ES-I3 (cell line): ENCODE measurements at regions not wholly inside any gene's neighbourhood (a gene's known extent, or its start where the extent isn't known, plus 50 kb on each side); places are given as distances from the start of the nearest gene placed in this dataset.

ENCODE experiments used
- H3K36me3 ChIP-seq: 2 replicates; pipeline ENCODE4 v1.6.1; 2013; ENCODE audit warnings: mild to moderate bottlenecking, low read length, control low read depth, moderate library complexity; ENCODE audit not compliant: insufficient read depth
- H3K4me1 ChIP-seq: 2 replicates; pipeline ENCODE4 v1.6.1; 2013; ENCODE audit warnings: mild to moderate bottlenecking, control low read depth, low read length; ENCODE audit not compliant: insufficient read depth
- H3K9ac ChIP-seq: 2 replicates; pipeline ENCODE4 v1.6.1; 2013; ENCODE audit warnings: low read depth, mild to moderate bottlenecking, low read length, moderate library complexity
- H3K9me3 ChIP-seq: 2 replicates; pipeline ENCODE4 v1.6.1; 2013; ENCODE audit warnings: mild to moderate bottlenecking, low read length, moderate library complexity; ENCODE audit not compliant: control insufficient read depth, insufficient read depth

DNA sequence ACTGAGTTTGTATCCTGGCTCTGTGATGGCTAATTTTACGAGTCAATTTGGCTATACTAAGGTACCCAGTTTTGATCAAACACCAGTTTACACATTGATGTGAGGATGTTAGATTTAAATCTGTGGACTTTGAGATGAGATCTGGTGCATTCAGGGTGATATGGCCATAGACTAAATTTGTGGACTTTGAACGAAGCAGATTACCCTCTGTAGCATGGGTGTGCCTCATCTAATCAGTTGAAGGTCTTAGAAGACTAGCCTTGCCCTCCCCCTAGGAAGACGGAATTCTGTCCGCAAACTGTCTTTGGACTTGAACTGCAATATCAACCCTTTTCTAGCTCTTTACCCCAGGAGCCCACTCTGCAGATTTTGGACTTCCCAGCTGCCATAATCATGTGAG, 547.8 kb upstream of the CITED2 start:
- no peaks in the 10 kb centered on the region for H3K36me3 ChIP-seq
- no peak overlapping the region for H3K9ac ChIP-seq
- H3K9me3 ChIP-seq = no peaks in the 10 kb centered on the region
- 0 out of 2 replicates have a peak, but pooled peaks cover 4% of the 10 kb centered on the region for H3K4me1 ChIP-seq

DNA sequence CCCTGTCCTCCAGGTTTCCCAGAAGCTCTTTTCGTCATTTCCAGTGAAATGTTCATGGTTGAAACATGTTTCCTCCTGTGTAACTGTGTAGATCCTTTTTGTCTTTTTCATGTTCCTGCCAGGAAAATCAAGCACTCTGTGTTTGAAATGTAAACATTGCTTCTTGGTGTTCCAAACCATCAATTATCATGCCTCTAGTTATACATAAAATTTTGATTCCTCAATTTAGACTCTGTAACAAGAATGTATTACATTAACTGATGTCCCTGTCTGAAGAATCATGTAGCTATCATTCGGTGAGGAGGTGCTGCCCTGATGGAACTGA, 546.3 kb upstream of the CITED2 start:
- H3K9me3 ChIP-seq = no peaks in the 10 kb centered on the region
- no peak overlapping the region for H3K9ac ChIP-seq
- no peaks in the 10 kb centered on the region for H3K36me3 ChIP-seq
- 0 out of 2 replicates have a peak, but pooled peaks cover 4% of the 10 kb centered on the region for H3K4me1 ChIP-seq

DNA sequence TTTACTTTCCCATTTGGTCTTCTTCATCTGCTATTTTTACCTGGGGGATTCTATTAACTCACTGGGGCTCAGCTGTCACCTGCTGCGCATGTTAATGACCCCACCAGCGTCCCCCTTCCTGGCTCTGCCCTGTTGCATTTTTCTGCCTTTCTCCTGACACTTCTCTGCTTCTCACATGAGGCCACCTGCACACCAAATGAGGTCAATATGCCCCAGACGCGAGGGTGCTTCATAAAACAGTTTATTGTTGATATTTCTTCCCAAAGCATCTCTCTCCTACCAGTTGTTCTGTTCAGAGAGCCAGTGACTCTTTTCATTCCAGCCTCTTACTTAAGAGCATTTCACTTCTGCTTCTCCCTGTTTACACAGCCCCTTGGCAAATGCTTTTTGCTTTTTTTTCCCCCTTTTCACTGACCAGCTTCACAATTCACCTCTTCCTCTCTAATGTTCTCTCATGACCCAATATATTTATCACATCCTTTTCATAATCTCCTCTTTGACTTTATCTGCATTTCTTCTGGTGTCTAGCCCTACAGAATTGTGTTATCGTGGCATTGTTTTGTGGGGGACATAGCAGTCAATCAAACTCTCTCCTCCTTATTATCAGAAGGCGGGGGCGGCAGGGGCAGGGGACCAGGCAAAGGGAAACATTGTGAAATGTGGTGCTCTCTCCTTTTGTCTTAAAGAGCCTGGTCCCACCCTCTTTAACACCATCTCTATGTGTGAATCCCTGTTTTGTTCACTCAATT, 545.8 kb upstream of the CITED2 start:
- H3K4me1 ChIP-seq = 0 out of 2 replicates have a peak, but pooled peaks cover 4% of the 10 kb centered on the region
- no peaks in the 10 kb centered on the region for H3K9me3 ChIP-seq
- H3K9ac ChIP-seq = no peak overlapping the region
- H3K36me3 ChIP-seq = no peaks in the 10 kb centered on the region

DNA sequence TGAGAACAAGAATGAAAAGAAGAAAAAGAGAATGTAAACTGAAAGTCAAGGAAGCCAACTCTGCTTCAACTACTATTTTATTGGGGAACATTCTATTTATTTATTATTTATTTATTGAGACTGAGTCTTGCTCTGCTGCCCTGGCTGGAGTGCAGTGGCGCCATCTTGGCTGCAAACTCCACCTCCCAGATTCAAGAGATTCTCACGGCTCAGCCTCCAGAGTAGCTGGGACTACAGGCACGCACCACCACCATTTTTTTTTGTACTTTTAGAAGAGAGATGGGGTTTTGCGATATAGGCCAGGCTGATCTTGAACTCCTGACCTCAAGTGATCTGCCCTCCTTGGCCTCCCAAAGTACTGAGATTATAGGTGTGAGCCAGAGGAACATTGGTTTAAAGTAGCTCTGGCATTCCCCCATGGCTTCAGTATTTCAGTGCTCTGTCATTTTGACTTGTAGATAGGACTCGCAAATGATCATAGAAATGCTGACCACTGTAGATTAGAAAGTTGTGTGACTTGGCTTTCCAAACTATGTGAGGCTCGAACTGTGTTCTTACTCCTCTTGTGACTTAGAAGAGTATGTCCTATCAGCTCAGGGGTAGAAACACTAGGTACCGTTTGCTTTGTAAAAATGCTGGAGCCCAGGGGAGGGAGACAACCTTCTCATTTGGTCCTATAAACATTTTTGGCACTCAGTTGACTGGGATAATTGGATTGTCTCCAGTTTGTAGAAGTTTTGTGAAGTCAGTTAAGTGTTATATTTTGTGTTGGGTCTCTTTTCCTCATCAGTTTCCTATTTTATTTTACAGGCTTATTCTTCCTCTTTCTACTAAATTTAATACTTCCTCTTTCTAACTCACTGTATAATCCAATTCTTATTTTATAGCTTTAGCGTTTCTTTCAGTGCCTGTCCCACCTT, 544.9 kb upstream of the CITED2 start:
- Histone ChIP-seq H3K4me1 (0 out of 2 replicates have a peak, but pooled peaks cover 4% of the 10 kb centered on the region), H3K9ac (no peak overlapping the region), H3K36me3 (no peaks in the 10 kb centered on the region), H3K9me3 (no peaks in the 10 kb centered on the region; the same call in 1 of the 2 replicates)

DNA sequence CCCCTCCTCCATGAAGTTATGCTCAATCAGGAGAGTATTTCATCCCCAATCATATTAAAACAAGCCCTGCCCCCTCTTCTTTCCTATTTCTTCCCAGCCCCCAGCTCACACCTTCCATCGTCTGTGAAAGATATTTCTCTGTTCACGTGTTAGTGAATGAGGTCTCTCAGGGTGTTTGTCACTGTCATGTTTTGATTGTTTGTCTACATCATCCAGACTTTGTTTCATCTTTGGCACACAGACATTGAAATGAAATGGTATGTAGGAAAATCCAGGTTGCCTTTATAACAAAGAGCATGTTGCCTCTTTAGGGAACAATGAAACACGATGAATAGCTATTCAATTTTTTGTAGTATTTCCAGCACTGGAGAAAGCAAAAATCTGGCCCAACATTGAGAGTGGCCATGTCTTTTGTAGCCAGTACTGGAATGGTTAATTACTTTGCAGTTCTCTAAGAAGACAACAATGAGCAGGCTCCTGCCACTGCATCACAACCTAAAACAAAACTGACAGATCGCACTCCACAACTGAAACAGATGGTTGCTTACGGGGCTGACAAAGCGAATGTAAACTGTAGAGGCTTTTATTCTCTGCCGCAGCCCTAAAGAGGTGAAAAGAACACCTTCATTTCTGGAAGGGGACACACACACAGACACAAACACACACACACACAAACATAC, 543.6 kb upstream of the CITED2 start:
- H3K36me3 ChIP-seq = no peaks in the 10 kb centered on the region
- H3K9me3 ChIP-seq = no peaks in the 10 kb centered on the region; the same call in 1 of the 2 replicates
- 0 out of 2 replicates have a peak, but pooled peaks cover 4% of the 10 kb centered on the region for H3K4me1 ChIP-seq
- H3K9ac ChIP-seq = no peak overlapping the region

DNA sequence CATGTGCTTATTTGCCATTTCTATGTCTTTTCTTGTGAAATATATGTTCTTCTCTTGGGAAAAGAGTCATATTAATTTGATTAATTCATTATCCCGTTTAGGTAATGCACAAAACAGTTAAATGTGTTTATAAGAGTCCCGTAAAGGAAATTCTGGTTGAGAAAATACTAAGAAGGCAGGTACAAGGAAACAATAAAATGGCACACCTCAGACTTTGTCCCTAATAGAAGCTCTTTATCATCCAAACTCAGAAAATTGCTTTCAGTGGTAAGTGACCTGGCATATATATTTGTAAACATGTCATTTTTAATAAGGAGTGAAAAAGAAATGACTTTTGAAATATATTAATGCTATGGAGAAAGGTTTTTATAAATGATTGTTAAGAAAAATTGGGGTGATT, 540.5 kb upstream of the CITED2 start:
- H3K9ac ChIP-seq = no peak overlapping the region
- H3K36me3 ChIP-seq = no peaks in the 10 kb centered on the region
- peaks cover 6% of the 10 kb centered on the region for H3K9me3 ChIP-seq
- no peaks in the 10 kb centered on the region for H3K4me1 ChIP-seq

DNA sequence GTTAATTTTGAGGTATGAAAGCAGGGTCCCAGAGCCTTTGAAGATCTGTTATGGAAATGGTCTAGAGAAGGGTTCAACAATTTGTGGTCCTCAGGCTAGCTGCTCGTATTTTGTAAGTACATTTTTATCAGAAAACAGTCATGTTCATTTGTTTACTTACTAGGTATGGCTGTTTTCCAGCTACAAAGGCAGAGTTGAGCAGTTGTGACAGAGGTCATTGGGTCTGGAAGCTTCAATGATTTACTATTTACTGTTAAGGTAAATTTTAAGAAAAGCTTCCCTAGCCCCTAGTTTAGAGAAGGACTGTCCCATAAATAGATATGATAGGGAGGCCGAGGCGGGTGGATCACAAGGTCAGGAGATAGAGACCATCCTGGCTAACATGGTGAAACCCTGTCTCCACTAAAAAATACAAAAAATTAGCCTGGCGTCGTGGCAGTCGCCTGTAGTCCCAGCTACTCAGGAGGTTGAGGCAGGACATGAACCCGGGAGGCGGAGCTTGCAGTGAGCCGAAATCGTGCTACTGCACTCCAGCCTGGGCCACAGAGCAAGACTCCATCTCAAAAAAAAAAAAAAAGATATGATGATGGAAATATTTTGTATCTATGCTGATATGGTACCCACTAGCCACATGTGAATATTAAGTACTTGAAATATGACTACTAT, 538.4 kb upstream of the CITED2 start:
- Histone ChIP-seq H3K36me3 (no peaks in the 10 kb centered on the region), H3K9ac (no peak overlapping the region), H3K4me1 (no peaks in the 10 kb centered on the region), H3K9me3 (peaks cover 6% of the 10 kb centered on the region)

DNA sequence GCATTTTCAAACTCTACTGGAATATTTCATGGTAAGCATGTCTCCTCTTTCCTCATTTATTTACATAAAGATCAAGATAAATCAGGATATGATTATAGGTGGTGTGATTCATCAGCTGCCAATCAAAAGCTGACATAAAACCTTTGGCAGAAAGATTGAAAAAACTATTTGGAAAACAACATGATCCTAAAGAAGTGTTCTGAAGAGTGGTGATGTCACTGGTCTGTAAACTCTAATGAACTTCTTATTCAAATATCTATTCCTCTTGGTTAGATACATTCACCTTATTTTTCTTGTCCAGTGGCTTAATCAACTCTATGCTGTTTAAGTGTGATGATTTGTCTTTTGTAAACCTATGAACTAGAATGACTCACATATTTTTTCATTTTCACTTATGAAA, 535.5 kb upstream of the CITED2 start:
- Histone ChIP-seq H3K9ac (no peak overlapping the region), H3K9me3 (peaks cover 6% of the 10 kb centered on the region), H3K4me1 (no peaks in the 10 kb centered on the region), H3K36me3 (no peaks in the 10 kb centered on the region)

DNA sequence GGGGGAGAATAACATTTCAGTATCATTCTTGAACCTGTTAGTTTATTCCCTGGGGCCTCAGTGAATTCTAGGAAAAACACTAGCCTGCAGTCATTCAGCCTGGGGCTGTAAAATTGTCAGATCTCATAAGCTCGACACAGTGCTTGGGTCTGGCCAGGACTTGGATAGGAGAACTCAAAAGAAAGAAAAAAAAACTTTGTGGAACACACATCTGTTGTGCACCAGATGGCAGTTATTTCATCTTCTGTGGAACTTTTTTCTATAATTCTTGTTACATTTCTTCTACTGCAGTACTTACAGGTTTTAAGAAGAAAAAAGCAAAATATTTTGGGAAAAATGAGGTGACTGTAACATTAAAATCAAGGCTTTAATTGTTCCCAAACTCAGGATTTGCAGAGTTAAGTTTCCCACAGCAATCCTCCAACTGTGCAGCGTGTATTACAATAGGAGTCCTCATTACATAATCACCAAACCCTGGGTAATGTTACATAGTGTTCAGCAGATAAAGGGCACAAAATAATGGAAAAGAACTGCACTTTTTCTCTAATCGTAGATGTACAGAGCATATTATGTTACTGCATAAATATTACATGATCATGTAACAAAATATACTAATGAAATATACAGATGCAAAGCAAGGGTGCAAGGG, 531.1 kb upstream of the CITED2 start:
- Histone ChIP-seq H3K9ac (no peak overlapping the region), H3K4me1 (no peaks in the 10 kb centered on the region), H3K9me3 (peaks cover 3% of the 10 kb centered on the region; the same call in 1 of the 2 replicates), H3K36me3 (no peaks in the 10 kb centered on the region)

DNA sequence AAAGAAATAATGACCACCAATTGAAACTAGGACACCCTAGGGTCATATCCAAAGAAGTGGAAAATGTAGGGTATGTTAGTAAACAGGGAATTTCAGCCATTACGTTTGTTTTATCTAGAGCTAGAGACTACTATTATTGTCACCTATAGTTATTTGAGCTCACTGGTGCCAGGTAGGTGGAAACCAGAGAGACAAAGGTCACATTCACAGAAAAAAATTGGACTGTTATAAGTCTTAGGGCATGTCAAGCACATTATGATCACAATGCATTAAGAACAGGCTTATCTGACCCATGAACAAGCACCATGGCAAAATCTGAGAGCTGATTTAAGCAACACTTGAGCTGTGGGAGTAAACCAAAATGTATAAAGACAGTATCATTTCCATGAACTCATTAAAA, 530.1 kb upstream of the CITED2 start:
- no peaks in the 10 kb centered on the region for H3K36me3 ChIP-seq
- H3K4me1 ChIP-seq = no peaks in the 10 kb centered on the region
- H3K9me3 ChIP-seq = peaks cover 3% of the 10 kb centered on the region; the same call in 1 of the 2 replicates
- H3K9ac ChIP-seq = no peak overlapping the region

DNA sequence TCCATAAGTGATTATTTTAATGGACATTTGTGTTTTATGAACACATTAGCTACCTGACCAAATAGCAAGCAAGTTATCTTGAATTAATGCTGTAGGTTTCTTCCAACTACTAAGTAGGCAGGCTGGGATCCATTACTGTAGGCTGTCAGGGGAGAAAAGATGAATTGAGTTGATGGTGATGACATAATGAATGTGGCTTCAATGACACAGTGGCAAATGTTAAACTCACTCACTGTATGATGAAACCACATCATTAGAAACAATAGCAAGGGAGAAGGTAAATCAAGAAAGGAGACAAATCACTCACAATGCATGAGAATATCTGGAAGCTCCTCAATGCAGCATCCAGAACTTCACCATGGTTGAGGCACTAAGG, 529.7 kb upstream of the CITED2 start:
- Histone ChIP-seq H3K9ac (no peak overlapping the region), H3K9me3 (peaks cover 3% of the 10 kb centered on the region; the same call in 1 of the 2 replicates), H3K36me3 (no peaks in the 10 kb centered on the region), H3K4me1 (no peaks in the 10 kb centered on the region)

DNA sequence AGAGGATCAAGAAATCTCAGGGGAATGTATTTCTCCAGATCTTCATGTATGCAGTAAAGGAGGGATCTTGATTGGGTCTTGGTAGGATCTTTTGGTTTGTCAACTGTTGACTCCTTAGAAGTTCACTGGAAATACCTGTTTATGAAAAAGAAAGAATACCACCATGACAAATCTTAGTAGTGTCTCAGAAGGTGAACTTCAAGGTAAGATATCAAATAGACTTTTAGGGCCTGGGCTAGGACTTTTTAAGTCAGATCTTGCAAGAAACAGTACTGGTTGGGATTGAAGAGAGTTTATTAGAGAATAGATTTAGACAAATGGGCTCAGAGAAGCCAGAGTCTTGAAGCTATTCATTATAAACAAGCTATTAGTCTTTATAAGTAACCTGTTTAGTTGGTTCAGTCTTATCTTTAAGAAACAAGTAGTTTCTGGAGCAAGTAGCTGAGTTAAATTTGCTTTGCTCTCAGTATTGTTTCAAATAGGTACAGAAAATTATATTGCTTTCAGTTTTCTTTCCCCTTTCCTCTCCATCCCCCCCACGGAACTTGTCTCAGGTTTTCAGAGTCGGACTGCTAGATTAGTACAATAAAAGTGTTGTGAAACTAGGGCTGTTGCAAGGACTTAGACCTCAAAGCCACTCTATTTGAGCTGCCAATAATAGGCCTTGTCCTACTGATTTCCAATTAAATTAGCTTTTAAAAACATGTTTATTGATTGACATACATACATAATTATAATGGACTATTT, 529.1 kb upstream of the CITED2 start:
- Histone ChIP-seq H3K4me1 (no peaks in the 10 kb centered on the region), H3K36me3 (no peaks in the 10 kb centered on the region), H3K9me3 (peaks cover 3% of the 10 kb centered on the region; the same call in 1 of the 2 replicates), H3K9ac (no peak overlapping the region)

DNA sequence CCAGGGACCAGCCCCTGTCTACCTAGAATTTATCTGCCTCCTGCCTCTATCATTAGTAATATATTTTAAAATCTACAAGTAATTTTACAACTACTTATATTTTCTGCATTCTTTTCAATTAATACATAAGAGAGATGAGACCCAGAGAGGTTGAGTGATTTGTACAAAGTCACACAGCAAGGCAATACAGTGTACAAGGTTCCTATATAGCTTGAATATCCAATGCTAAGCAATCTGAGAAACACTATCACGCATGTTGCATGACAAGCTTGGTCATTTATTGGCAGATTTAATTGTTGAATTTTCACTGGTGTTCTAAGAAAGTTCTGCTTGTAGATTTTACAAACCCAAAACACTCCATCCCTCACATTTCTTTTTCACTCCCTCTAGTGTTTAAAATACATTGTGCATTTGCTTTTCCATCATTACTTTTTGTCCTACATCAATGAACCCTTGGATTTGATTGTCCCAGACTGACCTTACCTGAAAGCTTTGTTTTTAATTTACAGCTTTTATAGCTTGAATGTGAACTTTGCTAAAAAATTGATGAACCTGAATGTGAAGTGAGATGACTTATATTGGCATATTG, 520.9 kb upstream of the CITED2 start:
- H3K9me3 ChIP-seq = no peaks in the 10 kb centered on the region; the same call in 1 of the 2 replicates
- H3K36me3 ChIP-seq = no peaks in the 10 kb centered on the region
- no peak overlapping the region for H3K9ac ChIP-seq
- H3K4me1 ChIP-seq = no peaks in the 10 kb centered on the region
